Cardiac fibroblast (primary cell): ENCODE measurements at regions not wholly inside any gene's neighbourhood (a gene's known extent, or its start where the extent isn't known, plus 50 kb on each side); places are given as distances from the start of the nearest gene placed in this dataset.
A peak's percentile ranks its signal among the peaks of the same experiment; 100 is the strongest.
"Not testable (repeated sequence)": the region's sequence is repeated elsewhere in the genome, so short reads cannot be mapped to it uniquely, and the experiment has no call there.

ENCODE experiments used
- DNase-seq, 2 donors: peaks; one replicate each; pipeline versions ENCODE4 v3.0.0 to v3.0.0-alpha.2; 2010; ENCODE audit warnings: low read depth in 2 of 2
- H3K4me3 ChIP-seq, 2 donors: replicated peaks in 1 of 2; 1 replicate in 1 of 2; 2 replicates in 1 of 2; pipeline ENCODE4 v1.5.1; 2011; ENCODE audit warnings: low read depth in 2 of 2, low read length in 2 of 2, mild to moderate bottlenecking in 2 of 2, moderate library complexity in 1 of 2
- CTCF ChIP-seq: IDR thresholded peaks from one replicate; pipeline ENCODE4 v1.5.1; 2011; ENCODE audit warnings: low read depth, mild to moderate bottlenecking, low read length, inconsistent platforms

- DNase-seq = peak in 1 of 2 donors; percentile 12
- TF ChIP-seq CTCF = no peak
- no peak overlapping the region for H3K4me3 ChIP-seq
These were observed 769.0 kb downstream of the BRINP3 start for GRCh38 chr1:189708674-189709073.

- H3K4me3 ChIP-seq, DNase-seq: not testable (repeated sequence)
These were observed 759.4 kb downstream of the BRINP3 start for GRCh38 chr1:189718147-189718795.

- no peak for TF ChIP-seq CTCF
- DNase-seq = no peak
- H3K4me3 ChIP-seq = no peak overlapping the region
These were observed 750.9 kb downstream of the BRINP3 start for GRCh38 chr1:189726806-189727205.

- H3K4me3 ChIP-seq = no peak overlapping the region
- no peak for DNase-seq
- TF ChIP-seq CTCF = no peak
These were observed 726.4 kb downstream of the BRINP3 start for GRCh38 chr1:189751311-189751710.

- H3K4me3 ChIP-seq = no peak overlapping the region
- DNase-seq = peak in 1 of 2 donors; percentile 9
- no peak for TF ChIP-seq CTCF
These were observed 725.1 kb downstream of the BRINP3 start for GRCh38 chr1:189752461-189752995.

GRCh38 chr1:189755100-189755499 is 722.6 kb downstream of the BRINP3 start:
- H3K4me3 ChIP-seq, DNase-seq: not testable (repeated sequence)

- H3K4me3 ChIP-seq = no peak overlapping the region
- DNase-seq = no peak
- TF ChIP-seq CTCF = no peak
These were observed 713.0 kb downstream of the BRINP3 start for GRCh38 chr1:189764391-189765320.
